Hippocampal formation (tissue), 2 donors: ENCODE measurements at regions not wholly inside any gene's neighbourhood (a gene's known extent, or its start where the extent isn't known, plus 50 kb on each side); places are given as distances from the start of the nearest gene placed in this dataset.
"Not testable (repeated sequence)": the region's sequence is repeated elsewhere in the genome, so short reads cannot be mapped to it uniquely, and the experiment has no call there.

ENCODE experiments used
- DNase-seq, 2 donors: peaks; one replicate each; lab custom pipeline; 2025; lab: John Stamatoyannopoulos, UW

DNA sequence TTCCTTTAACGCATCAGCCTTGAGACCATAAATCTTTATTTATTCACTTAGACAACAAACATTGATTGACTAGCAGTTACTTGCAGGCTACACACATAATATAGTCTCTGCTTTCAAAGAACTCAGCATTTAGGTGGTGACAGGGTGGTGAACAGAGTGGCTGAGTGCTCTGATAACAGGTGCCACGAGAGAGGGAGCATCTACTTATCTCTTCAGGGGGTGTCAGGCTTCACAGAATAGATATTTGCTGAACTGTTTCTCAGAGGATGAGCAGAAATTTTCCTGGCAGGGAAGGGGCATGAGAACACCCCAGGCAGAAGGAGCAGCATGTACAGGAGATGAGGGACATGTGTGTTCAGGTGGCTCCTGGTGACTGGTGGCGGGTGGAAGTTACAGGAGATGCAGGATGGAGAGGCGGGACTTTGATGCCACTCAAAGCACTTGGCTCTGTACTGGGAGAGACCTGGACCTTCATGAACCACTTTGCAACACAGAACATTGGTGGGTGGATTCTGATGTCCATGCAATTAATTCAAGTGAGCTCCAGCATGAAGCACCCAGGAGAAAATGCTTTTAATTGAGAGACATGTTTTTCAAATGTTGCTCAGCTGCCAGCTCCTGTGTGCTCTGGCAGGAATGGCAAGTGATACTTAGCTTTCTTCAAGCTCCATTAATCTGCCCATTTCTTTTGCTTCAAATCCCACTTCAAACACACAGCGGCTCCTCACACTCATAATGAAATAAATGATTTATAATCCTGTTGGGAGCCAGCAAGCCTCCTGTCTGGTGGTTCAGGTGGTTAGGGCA lies 248.9 kb downstream of the MYCN start:
- no peak for DNase-seq

DNA sequence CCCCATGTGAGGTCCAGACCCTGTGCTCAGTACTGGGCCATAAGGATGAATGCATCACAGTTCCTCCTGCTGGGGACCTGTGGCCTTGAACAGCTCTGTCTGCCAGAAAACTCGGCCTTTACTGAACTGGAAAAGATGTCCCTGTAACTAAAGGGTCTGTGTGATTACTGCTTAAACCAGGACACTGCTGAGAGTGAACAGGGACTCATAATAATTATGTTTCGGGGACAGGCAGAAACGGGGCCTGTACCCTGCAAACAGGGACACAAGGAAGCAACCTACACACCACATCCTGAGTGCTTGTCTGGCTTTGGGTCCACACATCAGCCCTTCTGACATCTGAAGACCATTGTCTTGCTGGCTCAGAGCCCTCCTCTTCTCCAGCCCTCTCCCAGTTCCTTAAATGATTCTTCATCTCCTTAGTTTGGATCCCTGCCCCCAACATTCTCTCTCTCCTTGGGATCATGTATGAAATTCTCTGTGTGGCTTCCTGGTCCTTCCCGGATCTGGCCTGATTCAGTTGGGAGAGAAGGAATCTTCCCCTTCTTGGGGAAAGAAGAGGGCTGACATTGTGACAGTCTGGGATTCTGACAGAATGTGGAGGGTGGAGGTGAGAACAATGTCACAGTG lies 248.0 kb downstream of the MYCN start:
- DNase-seq = no peak

DNA sequence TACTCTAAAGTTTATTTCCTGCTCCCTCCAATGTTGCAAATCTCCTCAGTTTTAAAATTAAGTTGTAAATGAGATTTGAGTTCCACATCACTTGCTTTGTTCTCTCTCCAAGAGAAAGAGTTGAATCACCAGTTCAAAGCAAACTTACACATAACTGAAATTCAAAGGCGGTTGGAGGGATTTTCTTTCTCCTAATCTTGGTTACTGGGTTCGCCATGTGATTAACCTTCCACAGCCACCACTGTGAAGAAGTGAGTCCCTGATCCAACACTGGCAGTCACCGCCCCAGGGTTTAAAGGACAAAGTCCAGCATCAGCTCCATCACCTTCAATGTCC lies 247.1 kb downstream of the MYCN start:
- no peak for DNase-seq

DNA sequence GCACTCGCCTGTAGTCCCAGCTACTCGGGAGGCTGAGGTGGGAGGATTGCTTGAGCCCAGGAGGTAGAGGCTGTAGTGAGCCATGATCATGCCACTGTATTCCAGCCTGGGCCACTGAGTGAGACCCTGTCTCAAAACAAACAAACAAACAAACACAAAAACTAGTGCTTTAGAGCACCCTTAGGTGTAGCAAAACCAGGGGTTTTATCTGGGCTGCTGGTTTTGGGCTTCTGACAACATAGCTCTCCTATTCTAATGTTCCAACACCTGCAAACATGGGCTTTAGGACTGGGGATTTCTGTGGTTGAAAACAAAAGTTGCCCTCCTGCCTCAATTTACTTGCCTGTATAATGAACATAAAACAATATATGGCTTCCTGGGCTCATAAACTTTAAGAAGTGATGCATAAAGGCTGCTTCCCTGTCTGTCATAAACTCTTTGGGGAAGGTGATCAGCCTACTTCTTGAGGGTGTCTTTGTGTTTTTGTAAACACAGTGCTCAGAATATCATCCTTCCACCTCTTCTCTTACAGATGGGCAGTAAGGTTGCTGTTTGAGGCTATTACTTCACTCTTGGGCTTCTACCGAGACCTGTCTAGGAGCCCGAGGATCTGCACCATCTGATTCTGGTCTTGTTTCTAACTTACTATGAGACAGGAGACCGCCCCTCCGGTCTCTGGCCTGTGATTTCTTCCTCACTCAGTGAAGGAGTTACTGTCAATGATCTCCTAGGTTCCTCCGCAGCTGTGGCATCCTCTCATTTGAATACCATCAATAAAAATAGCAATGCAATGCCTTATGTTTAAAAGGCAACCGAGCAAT lies 246.5 kb downstream of the MYCN start:
- no peak for DNase-seq

DNA sequence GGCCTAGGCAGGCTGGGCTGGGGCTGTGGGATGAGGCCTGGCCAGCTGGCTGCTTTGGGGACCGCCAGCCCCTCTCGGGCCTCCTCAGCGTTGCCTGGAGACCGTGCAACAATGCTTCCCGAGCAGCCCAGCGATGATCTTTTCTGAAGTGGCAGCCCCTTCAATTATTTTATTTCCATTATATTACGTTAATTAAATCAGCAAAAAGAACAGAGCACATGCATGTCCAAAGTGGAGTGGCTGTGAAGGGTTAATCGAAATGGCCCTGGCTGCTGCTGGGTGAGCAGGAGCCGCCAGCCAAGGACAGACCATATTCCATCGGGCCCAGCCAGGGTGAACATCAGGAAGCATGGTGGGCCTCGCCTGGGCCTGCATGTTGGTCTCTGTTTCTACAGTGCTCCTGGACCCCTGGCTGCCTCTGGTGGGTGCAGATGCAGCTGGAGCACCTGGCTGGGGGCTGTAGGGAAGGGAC lies 245.5 kb downstream of the MYCN start:
- DNase-seq = no peak

DNA sequence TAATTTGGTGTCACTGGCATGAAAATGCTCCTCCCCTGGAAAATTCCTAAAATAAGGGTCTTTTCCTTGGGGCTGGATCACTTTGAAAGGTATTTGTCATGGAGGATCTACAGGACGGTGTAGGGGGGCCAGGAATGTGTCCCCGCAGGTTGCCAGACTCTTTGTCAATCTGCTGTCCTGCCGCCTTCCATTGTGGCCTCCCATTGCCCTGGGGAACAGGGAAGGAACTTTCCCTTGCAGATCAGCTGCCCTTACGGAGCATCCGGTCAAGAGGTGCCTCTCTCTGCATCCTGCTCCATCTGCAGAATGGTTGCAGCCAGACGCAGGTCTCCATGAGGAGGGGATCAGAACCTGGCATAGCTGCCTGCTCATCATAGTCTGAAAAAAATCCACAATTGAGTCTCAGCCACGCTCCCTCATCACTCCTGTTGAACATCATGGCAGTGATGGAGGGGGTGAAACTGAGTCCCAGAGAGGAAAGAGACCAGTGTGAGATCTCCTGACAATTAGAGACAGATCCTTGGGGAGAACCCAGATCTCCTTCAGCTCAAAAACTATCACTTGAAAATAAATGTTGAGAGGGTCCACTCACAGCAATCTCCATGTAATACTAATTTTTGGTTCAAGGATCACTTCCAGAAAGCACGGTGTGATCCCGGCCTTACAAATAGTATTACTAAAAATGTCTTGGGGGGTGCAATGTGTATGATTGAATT lies 244.8 kb downstream of the MYCN start:
- no peak for DNase-seq

DNA sequence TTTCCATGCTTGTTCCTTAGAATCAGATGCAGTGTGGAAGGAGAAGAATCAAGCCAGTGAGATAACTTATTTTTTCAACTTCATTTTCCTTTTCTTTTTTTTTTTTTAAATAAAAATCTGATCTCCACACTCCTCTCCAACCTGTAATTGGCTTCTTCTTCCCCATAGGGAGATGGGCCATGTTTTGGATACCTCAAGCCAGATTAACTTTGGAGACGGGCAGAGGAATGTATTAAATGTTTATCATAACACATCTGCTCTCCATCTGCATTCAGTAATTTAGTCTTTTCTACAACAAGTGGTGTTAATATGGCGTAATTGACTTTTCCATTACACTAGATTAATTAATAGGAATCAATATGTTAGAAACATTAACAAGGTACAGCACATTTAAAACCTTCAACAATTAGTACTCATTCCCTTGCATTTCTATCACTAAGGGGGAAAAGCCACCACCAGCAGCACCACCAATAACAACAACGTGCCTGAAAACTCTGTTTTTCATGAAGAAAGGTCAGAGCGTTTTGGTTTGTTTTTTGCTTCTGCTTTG lies 244.1 kb downstream of the MYCN start:
- DNase-seq = no peak

DNA sequence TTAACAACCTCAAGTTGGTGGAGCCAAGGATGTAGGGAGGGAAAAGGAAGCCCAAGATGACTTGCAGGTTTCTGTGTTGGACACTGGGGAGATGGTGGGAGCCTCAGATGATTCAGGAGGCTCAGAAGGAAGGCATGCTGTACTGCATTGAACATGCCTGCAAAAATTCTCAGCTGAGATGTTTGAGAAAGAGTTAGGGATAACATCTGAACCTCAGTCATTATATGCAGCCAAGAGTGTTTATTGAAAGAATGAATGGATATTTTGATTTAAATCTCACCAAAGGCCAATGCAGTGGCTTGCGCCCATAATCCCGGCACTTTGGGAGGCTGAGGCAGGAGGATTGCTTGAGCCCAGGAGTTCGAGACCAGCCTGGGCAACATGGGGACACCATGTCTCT lies 243.0 kb downstream of the MYCN start:
- DNase-seq = no peak

DNA sequence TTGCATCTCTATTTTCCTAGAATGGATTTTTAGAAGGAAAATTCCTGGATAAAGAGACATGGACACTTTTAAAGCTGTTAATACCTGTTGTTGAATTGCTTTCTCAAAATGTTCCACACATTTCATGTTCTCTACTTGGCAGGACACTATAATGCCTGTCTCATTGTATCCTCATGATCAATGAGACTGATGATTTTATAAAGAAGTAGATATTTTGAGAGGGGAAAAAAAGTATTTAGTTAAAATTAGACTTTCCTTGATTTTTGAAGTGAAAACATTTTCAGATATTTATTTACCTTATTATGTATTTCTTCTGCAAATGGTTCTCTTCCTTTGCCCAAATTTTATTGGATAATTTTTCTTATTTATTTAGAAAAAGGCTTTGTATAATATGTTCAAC lies 242.5 kb downstream of the MYCN start:
- no peak for DNase-seq

DNA sequence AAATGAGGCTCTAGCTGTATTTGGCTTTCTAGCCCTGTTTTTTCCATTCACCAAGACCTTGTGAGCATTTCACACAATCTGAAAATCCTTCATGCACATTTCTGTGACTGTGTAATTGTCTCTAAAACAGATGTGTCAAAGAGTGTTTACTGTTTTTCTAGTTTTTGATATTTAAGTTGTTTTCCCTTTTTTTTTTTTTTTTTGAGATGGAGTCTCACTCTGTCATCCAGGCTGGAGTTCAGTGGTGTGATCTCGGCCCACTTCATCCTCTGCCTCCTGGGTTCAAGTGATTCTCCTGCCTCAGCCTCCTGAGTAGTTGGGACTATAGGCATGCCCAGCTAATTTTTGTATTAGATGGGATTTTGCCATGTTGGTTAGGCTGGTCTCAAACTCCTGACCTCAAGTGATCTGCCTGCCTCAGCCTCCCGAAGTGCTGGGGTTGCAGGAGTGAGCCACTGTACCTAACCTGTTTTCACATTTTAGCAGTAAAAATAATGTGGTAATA lies 242.0 kb downstream of the MYCN start:
- DNase-seq = not testable (repeated sequence)

DNA sequence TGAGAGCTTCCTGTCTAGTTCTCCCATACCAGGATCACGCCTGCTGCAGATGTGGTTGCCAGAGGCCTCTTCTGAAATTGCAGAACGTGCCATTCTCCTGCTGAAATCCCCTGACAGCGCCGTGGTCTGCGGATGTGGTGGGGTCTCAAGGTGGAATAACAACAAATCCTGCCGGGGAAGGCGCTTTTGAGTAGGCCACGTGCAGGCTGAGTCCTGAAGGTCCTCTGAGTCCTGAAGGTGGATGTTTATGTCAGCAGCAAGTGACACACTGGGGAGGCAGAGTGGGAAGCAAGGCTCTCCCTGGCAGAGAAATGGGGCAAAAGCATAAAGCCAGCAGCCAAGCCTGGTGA lies 241.4 kb downstream of the MYCN start:
- no peak for DNase-seq

DNA sequence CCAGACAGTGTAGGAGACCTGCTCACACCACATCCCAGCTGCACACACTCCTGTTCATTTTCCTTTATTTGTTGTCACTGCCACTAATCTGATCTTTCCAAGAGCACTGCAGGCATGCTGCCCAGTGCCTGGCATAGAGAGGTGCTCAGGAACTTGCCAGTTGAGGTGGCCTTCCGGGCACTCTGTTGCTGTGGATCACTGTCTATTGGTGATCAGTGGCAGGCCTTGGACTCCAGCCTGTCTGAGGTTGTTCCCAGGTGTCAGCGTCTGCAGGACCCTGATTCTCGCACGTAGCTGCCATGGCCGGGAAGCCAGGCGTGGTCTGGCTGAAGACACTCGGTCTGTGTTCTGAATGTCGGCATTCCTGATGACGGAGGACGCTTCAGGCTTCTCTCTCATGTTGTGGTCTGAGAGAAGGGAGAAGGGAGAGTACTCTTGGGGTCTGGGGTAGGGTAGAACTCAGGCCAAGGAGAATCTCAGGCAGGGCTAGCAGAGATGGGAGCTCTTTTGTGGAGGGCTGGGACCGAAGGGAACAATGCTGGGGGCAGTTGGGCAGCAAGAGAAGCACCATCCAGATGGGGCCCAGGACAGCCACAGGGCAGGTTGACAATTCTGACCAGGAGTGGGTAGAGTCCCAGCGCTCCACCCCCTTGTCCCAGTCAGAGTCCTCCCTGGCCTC lies 240.9 kb downstream of the MYCN start:
- DNase-seq = no peak

DNA sequence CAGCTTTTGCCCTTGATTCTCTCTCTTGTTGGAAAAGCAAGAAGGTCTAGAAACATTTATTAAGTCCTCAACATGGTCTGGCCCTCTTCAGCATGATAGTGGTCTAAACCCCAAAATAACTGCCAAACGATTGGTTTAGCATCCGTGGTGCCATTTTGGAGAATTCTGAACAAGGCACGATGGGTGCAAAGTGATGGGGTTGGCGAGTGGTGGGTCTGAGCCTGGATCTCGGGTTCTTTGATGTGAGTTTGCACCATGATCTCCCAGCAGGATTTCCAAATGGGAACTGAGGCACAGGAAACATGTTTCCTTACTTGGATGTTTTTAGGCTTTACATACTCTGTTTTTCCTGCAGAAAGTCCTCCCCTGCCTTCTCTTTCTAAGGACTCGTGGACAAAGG lies 240.3 kb downstream of the MYCN start:
- DNase-seq = no peak

DNA sequence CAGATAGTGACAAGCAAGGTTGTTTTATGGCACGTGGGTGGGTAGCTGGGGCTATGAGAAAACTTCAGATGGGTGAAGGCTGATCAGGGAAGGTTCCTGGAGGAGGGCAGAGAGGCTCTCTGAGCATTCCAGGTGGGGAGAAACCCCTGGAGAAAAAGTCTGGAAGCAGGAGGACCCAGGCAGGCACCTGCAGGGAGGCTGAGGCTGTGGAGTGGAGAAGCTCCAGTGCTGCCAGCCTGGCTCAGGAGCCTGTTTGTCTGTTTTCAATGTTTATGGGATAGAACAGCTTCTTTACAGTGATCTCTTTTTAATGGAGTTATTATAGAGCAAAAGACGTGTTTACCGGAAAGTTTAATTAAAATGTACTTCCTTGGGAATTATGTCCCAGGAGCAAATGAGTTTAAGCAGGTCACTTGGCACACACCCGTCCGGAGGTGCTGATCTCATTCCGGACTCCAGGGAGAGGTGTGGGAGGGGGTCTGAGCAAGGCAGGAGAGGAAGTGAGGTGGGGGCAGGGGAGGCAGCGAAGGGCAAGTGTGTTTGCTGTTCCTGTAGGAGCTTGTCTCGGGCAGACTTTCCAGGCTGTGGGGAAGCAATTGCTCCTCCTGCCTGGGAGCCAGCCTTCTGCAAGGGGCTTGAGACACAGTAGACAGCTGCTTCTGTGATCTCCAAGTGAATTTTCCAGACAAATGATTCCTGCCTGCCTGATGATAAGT lies 239.5 kb downstream of the MYCN start:
- no peak for DNase-seq

DNA sequence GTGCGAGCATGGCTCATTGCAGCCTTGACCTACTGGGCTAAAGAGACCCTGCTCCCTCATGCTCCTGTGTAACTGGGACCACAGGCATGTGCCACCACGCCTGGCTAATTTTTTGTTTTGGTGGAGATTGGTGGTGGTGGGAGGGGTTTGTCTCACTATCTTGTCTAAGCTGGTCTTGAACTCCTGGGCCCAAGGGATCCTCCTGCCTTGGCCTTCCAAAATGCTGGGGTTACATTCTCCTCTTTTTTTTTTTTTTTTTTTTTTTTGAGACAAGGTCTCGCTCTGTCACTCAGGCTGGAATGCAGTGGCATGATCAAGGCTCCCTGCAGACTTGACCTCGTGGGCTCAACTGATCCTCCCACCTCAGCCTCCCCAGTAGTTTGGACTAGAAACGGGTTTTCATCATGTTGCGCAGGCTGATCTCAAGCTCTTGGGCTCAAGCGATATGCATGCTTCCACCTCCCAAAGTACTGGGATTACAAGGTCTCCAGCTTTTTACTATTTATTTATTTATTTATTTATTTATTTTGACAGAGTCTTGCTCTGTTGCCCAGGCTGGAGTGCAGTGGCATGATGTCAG lies 238.3 kb downstream of the MYCN start:
- no peak for DNase-seq

DNA sequence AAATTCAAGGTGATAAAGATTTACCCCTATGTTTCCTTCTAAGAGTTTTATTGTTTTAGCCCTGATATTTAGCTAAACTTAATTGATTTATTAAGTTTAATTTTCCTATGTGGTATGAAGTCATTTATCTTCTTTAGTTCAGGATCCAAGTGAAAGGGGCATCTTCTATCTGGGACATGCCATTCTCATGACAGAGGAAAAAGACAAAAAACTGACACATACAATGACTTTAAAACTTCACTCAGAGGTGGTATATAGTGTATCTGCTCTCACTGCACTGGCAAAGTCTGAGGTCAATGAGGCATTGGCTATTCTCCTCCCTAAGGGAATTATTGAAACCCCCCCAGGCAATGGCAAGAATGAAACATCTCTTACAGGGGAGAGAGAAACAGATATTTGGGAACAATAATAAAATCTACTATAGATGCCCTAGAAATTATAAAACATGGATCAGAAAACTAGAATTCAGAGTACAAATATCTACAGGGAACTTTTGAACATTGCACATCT lies 237.4 kb downstream of the MYCN start:
- DNase-seq = no peak

DNA sequence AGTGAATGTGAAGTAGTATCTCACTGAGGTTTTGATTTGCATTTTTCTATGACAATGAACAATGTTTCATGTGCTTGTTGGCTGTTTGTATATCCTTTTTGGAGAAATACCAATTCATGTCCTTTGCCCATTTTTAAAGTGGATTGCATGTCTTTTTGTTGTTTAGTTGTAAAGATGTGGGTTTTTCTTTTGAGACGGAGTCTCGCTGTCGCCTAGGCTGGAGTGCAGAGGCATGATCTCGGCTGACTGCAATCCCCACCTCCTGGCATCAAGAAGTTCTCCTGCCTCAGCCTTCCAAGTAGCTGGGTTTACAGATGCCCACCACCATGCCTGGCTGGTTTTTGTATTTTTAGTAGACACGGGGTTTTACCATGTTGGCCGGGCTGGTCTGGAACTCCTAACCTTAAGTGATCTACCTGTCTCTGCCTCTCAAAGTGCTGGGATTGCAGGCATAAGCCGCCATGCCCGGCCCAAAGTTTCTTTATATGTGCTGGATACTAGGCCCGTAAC lies 236.7 kb downstream of the MYCN start:
- no peak for DNase-seq

DNA sequence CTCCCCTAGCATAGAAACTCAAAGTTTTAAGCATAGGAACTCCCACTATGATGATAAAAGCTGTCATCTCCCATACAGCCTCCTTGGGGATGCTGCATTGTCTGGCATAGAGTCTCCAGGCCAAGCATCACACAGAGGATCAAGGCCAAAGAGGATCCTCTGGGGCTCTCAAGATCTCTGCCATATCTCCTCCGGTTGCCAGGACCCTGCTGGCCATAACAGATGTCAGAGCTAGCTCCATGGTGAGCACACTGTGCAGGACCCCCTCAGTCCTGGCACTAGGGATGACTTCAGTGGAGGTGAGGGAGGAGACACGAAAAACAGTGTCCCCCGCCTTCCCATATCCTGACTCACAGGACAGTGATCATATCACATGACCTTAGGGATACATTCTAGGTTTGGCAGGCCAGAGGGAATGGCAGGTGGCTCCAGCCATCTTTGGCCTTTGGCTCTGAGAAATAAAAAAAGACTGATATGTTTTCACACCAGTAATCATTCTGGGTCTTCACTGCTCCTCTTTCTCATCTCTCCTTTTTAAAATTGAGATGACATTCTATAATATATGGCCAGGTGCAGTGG lies 235.0 kb downstream of the MYCN start:
- no peak for DNase-seq

DNA sequence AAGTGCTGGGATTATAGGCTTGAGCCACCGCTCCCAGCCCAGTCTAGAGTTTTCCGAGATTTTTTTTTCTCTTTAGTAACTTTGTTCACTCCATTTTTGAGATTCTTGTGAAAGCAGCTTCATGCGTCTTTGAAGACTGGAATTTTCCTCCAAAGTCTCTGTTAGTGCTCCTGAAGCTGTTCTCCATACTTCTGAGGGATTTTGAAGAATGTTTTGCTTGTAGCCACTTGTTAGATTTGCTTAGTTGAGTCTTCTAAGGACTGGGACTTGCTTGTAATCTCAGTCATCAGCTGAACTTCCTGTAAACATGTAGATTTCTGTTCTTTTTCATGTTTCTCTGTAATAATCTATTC lies 234.3 kb downstream of the MYCN start:
- no peak for DNase-seq
